NCI-H446 treated with DMSO at 0.1 percent for 48 hours (cell line): ENCODE measurements at regions not wholly inside any gene's neighbourhood (a gene's known extent, or its start where the extent isn't known, plus 50 kb on each side); places are given as distances from the start of the nearest gene placed in this dataset.

Experiments
- DNase-seq: peaks from one replicate; lab custom pipeline; 2025; lab: John Stamatoyannopoulos, UW

- no peak for DNase-seq
Measured at GRCh38 chr7:106419455-106420182, 134.8 kb upstream of the NAMPT start.

- no peak for DNase-seq
Measured at GRCh38 chr7:106418526-106418925, 133.7 kb upstream of the NAMPT start.

GRCh38 chr7:106418094-106418493 lies 133.3 kb upstream of the NAMPT start:
- no peak for DNase-seq

- DNase-seq: no peak
Measured at GRCh38 chr7:106417273-106417902, 132.6 kb upstream of the NAMPT start.

GRCh38 chr7:106416430-106416829 lies 131.6 kb upstream of the NAMPT start:
- no peak for DNase-seq

GRCh38 chr7:106415433-106415832 lies 130.7 kb upstream of the NAMPT start:
- DNase-seq: no peak

GRCh38 chr7:106413446-106413845 lies 128.7 kb upstream of the NAMPT start:
- no peak for DNase-seq

- no peak for DNase-seq
Measured at GRCh38 chr7:106405697-106406141, 120.9 kb upstream of the NAMPT start.

- DNase-seq: no peak
Measured at GRCh38 chr7:106402898-106403297, 118.1 kb upstream of the NAMPT start.

GRCh38 chr7:106400923-106401322 lies 116.1 kb upstream of the NAMPT start:
- no peak for DNase-seq

- DNase-seq: no peak
Measured at GRCh38 chr7:106398786-106399185, 114.0 kb upstream of the NAMPT start.

GRCh38 chr7:106397994-106398393 lies 113.2 kb upstream of the NAMPT start:
- DNase-seq: no peak

- DNase-seq: no peak
Measured at GRCh38 chr7:106394526-106394925, 109.7 kb upstream of the NAMPT start.

GRCh38 chr7:106393564-106394251 lies 108.9 kb upstream of the NAMPT start:
- DNase-seq: no peak

GRCh38 chr7:106392590-106392989 lies 107.8 kb upstream of the NAMPT start:
- DNase-seq: no peak

GRCh38 chr7:106392144-106392543 lies 107.4 kb upstream of the NAMPT start:
- no peak for DNase-seq

GRCh38 chr7:106386958-106387357 lies 102.2 kb upstream of the NAMPT start:
- DNase-seq: no peak

- DNase-seq: no peak
Measured at GRCh38 chr7:106384373-106384772, 99.6 kb upstream of the NAMPT start.

- DNase-seq: no peak
Measured at GRCh38 chr7:106382929-106383328, 98.1 kb upstream of the NAMPT start.

GRCh38 chr7:106382129-106382528 lies 97.3 kb upstream of the NAMPT start:
- DNase-seq: no peak

- no peak for DNase-seq
Measured at GRCh38 chr7:106381252-106381651, 96.5 kb upstream of the NAMPT start.

- no peak for DNase-seq
Measured at GRCh38 chr7:106377847-106378361, 93.1 kb upstream of the NAMPT start.
